Heart right ventricle (tissue), 16 donors: ENCODE measurements at regions not wholly inside any gene's neighbourhood (a gene's known extent, or its start where the extent isn't known, plus 50 kb on each side); places are given as distances from the start of the nearest gene placed in this dataset.

Source experiments
- ATAC-seq, 8 donors: fragments of 200-7000 bp; cut with Tn5 transposase; one replicate each; pipeline ENCODE4 v1.9.1; 2020; ENCODE audit warnings: mild to moderate bottlenecking in 8 of 8, moderate library complexity in 8 of 8, moderate number of reproducible peaks in 1 of 8
- DNase-seq, 2 donors: peaks; one replicate each; pipeline ENCODE4 v3.0.0-alpha.2; 2020
- H3K27ac ChIP-seq, 10 donors: fragments of 200-600 bp; sonication (generic) in 2 of 10; one replicate each; pipeline versions ENCODE4 v1.5.0 to v1.8.0; 2020 to 2022; ENCODE audit warnings: mild to moderate bottlenecking in 3 of 10
- H3K27me3 ChIP-seq, 7 donors: fragments of 200-600 bp; one replicate each; pipeline ENCODE4 v1.8.0; 2021 to 2022; ENCODE audit warnings: mild to moderate bottlenecking in 2 of 7
- H3K36me3 ChIP-seq, 9 donors: fragments of 200-600 bp; sonication (generic) in 1 of 9; one replicate each; pipeline versions ENCODE4 v1.5.0 to v1.8.0; 2020 to 2022; ENCODE audit warnings: mild to moderate bottlenecking in 2 of 9
- H3K4me1 ChIP-seq, 9 donors: fragments of 200-600 bp; sonication (generic) in 1 of 9; one replicate each; pipeline versions ENCODE4 v1.5.0 to v1.8.0; 2020 to 2022; ENCODE audit warnings: mild to moderate bottlenecking in 4 of 9
- H3K4me3 ChIP-seq, 10 donors: fragments of 200-600 bp; sonication (generic) in 2 of 10; one replicate each; pipeline versions ENCODE4 v1.5.0 to v1.8.0; 2020 to 2022; ENCODE audit warnings: mild to moderate bottlenecking in 7 of 10, moderate library complexity in 2 of 10
- H3K9me3 ChIP-seq, 11 donors: fragments of 200-600 bp in 10 of 11; sonication (generic) in 2 of 11; one replicate each; pipeline versions ENCODE4 v1.5.0 to v1.8.0; 2013 to 2022; ENCODE audit warnings: mild to moderate bottlenecking in 2 of 11, control low read depth in 1 of 11, moderate library complexity in 1 of 11
- CTCF ChIP-seq, 9 donors: fragments of 200-600 bp; sonication (generic) in 2 of 9; IDR thresholded peaks; one replicate each; pipeline versions ENCODE4 v1.5.0 to v1.8.0; 2021 to 2022; ENCODE audit warnings: antibody characterized with exemption in 9 of 9, mild to moderate bottlenecking in 5 of 9, moderate library complexity in 1 of 9
- WGBS, 2 donors: extraction: QIAGEN DNeasy Blood & Tissue Kit; methylation state at CpG; one replicate each; pipeline ENCODE4 v1.1.7; 2013; ENCODE audit warnings: inconsistent platforms in 1 of 2; 5-methylcytosine and 5-hydroxymethylcytosine counted together
- intact Hi-C, 10 donors: fragments of 100-400 bp; cut with DNase I; formaldehyde crosslinking; loops; one replicate each; pipeline versions ENCODE4 v1.11.1 to v1.14.2; 2022
- donor health status: Arrhythmogenic right ventricular cardiomyopathy.
- donor health status: ischemic (EF 13 %, LVEDD 7.1; RV severe dilation, severe dysfunction).
- donor health status: healthy with polysubstance abuse.
- donor health status: DM: no; HTN: yes; CAD: no.
- donor health status: DM: no; HTN: no; CAD: no.
- donor health status: ischemic (EF 25% LVEDD 6.9; RV normal size, moderate dysfunction).
- donor health status: ischemic (EF 25% LVEDD 5.7; RV mildly dilated, moderate dysfunction).
- donor health status: healthy.
- donor health status: DM: yes; HTN: yes; CAD: no.
- donor health status: Ischemic cardiomyopathy.
- donor health status: ischemic (EF 35%, LVEDD 5.7; RV mildly dilated, moderate dysfunction).
- donor health status: nonischemic (EF 11% LVEDD 7.7; RV severe dilation, severe dysfunction).
- donor health status: DM: yes; HTN: yes; CAD: no.
- donor health status: PGD.
- donor health status: ischemic (EF 29% LVEDD 5.4; RV normal size, mild dysfunction).
- donor health status: nonischemic (EF 23%, LVEDD 6.1; RV moderate dilation, normal function).

DNA sequence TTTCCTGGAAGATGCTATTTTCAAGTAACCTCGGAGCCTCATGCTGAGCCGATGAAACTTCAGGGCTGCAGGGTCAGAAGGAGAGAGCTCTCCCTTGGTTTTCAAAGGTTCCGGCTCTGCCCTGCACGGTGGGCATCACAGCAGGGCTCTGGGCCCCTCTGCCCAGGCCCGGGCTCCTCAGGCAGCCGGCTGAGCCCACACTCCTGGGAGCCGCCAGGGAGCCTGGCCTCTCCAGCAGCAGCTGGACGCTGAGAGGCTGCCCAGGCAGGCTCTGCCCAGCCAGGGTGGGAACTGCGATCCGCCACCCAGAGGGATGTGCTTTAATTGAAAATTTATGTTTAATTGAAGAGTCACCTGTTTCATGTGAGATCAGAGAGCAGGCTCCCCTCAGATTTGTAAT lies 97.5 kb upstream of the MGMT start:
- DNase-seq (no peak), ATAC-seq (no peak)
- no peak for TF ChIP-seq CTCF (IDR thresholded peaks at IDR 0.05)
- no peaks in the 10 kb centered on the region for H3K36me3 ChIP-seq
- H3K9me3 ChIP-seq, result peaks cover 0 to 6% (median 0%) of the 10 kb centered on the region in 11 donors
- WGBS, 2 donors, result 68 to 74% methylated on average over 10 of the region's 10 CpGs
- intact Hi-C loops, result no loop called here
- peaks cover 0 to 13% (median 0%) of the 10 kb centered on the region in 7 donors for H3K27me3 ChIP-seq
- no peak overlapping the region for H3K27ac ChIP-seq
- H3K4me1 ChIP-seq, result no peaks in the 10 kb centered on the region
- H3K4me3 ChIP-seq, result no peak overlapping the region

DNA sequence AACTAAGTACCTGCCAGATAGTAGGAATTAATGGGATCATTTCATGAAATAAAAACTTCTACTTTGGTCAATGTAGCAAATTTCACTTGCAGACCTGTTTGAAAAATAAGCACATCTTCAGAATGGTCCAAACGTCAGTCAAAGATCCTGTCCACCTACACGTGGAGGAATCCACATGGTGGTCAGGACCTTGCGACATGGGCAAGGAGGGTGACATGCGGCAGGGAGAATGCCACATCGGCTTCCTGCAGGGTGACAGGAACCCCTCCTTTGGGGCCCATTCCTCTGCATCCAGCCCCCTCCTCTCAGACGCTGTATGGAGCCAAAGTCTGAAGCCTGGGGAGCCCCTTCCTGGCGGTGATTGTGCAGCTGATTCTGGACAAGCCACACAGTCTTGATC lies 95.5 kb upstream of the MGMT start:
- DNase-seq (no peak), ATAC-seq (no peak)
- H3K4me3 ChIP-seq, result no peak overlapping the region
- WGBS, 2 donors, result 69 to 74% methylated on average over 7 of the region's 7 CpGs
- TF ChIP-seq CTCF (IDR thresholded peaks at IDR 0.05), result no peak
- H3K4me1 ChIP-seq, result no peaks in the 10 kb centered on the region
- peaks cover 0 to 13% (median 0%) of the 10 kb centered on the region in 7 donors for H3K27me3 ChIP-seq
- intact Hi-C loops, result no loop called here
- peaks cover 0 to 6% (median 0%) of the 10 kb centered on the region in 11 donors for H3K9me3 ChIP-seq
- H3K36me3 ChIP-seq, result no peaks in the 10 kb centered on the region
- no peak overlapping the region for H3K27ac ChIP-seq

GRCh38 chr10:129372172-129372571 lies 94.9 kb upstream of the MGMT start:
- Histone ChIP-seq H3K36me3 (no peaks in the 10 kb centered on the region), H3K27ac (no peak overlapping the region), H3K9me3 (peaks cover 0 to 6% (median 0%) of the 10 kb centered on the region in 11 donors), H3K4me3 (no peak overlapping the region), H3K4me1 (no peaks in the 10 kb centered on the region), H3K27me3 (peaks cover 0 to 13% (median 0%) of the 10 kb centered on the region in 7 donors)
- DNase-seq (no peak), ATAC-seq (no peak)
- no peak for TF ChIP-seq CTCF (IDR thresholded peaks at IDR 0.05)
- intact Hi-C loops, result no loop called here
- WGBS, 2 donors, result 75 to 77% methylated on average over 9 of the region's 9 CpGs

- no peak for DNase-seq
- Histone ChIP-seq H3K9me3 (peaks cover 0 to 6% (median 0%) of the 10 kb centered on the region in 11 donors), H3K4me1 (no peaks in the 10 kb centered on the region), H3K27me3 (peaks cover 0 to 13% (median 0%) of the 10 kb centered on the region in 7 donors), H3K27ac (no peak overlapping the region), H3K36me3 (no peaks in the 10 kb centered on the region), H3K4me3 (no peak overlapping the region)
- no peak for ATAC-seq
- intact Hi-C loops, result no loop called here
- WGBS, 2 donors, result 91% methylated on average over 12 of the region's 12 CpGs
- TF ChIP-seq CTCF (IDR thresholded peaks at IDR 0.05), result no peak
Observed at GRCh38 chr10:129373231-129373630, 93.8 kb upstream of the MGMT start.
